HL-60 (cell line): ENCODE measurements at regions not wholly inside any gene's neighbourhood (a gene's known extent, or its start where the extent isn't known, plus 50 kb on each side); places are given as distances from the start of the nearest gene placed in this dataset.

Source experiments
- DNase-seq, 2 experiments: peaks; one replicate each; pipeline ENCODE4 v3.0.0-alpha.2; 2010 to 2020; ENCODE audit warnings: low read depth in 1 of 2, low spot score in 1 of 2
- H3K27ac ChIP-seq: fragments of 250-450 bp; sonication (Bioruptor Pico); replicated peaks from 2 replicates; pipeline ENCODE4 v1.5.1; 2020; ENCODE audit warnings: mild to moderate bottlenecking, moderate library complexity
- H3K27me3 ChIP-seq: fragments of 250-450 bp; sonication (Bioruptor Pico); 2 replicates; pipeline ENCODE4 v1.5.1; 2021; ENCODE audit warnings: mild to moderate bottlenecking, moderate library complexity; ENCODE audit not compliant: insufficient read depth, poor library complexity, severe bottlenecking
- H3K4me3 ChIP-seq: replicated peaks from 2 replicates; pipeline ENCODE4 v1.5.1; 2011; ENCODE audit warnings: mild to moderate bottlenecking, control low read depth, low read length; ENCODE audit not compliant: insufficient read depth
- GABPA ChIP-seq: IDR thresholded peaks from 2 replicates; pipeline ENCODE4 v1.6.1; 2012; ENCODE audit warnings: low read depth
- POLR2AphosphoS5 ChIP-seq: IDR thresholded peaks from 2 replicates; pipeline ENCODE4 v1.6.1; 2012; ENCODE audit warnings: low read depth
- SPI1 ChIP-seq: IDR thresholded peaks from 2 replicates; pipeline ENCODE4 v1.6.1; 2012; ENCODE audit warnings: low read depth, mild to moderate bottlenecking, borderline replicate concordance
- TF ChIP-seq, protein P1 (sequence below): IDR thresholded peaks from one replicate; pipeline ENCODE4 v1.5.1; 2011; ENCODE audit warnings: low read length, control low read depth, inconsistent platforms; ENCODE audit not compliant: insufficient read depth
- TF ChIP-seq, protein P2 (sequence below): IDR thresholded peaks from 2 replicates; pipeline ENCODE4 v1.6.1; 2012; ENCODE audit warnings: low read depth; ENCODE audit not compliant: insufficient replicate concordance

DNA sequence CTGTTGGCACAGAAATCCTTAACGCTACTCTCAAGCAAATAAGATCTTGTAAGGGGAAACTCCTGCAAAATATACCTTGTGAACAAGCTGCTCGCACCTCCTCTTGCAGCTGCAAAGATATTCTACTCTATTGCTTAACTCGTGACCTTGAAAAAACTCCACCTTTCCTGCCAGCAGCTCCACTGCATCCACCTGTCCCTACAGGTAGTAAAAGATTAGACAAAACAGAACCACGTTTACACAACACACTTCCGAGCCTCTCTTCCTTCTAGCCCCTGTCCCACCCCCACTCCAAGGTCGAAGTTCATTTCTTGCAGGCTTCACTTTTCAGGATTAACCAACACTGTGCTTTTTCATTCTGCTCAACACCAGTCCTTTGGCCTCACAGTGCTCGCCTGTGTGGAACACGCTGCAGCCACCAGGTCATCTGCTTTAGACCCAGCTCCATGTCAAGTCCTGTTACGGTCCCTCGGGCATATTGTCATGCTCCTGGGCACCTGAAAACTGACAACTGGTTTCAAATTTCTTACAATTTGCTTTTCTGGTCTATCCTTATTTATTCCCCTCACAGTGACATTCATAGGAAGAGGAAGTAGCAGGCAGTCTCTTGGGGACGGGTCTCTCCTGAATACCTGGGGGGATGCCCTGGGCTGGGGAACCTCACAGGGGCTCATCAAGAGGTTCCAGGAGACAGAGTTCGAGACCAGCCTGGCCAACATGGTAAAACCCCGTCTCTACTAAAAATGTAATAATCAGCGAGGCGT, 165.8 kb upstream of the KLF14 start:
- no peak for TF ChIP-seq POLR2AphosphoS5
- Histone ChIP-seq H3K27me3 (no peaks in the 10 kb centered on the region), H3K27ac (no peak overlapping the region), H3K4me3 (no peak overlapping the region)
- no peak for DNase-seq

DNA sequence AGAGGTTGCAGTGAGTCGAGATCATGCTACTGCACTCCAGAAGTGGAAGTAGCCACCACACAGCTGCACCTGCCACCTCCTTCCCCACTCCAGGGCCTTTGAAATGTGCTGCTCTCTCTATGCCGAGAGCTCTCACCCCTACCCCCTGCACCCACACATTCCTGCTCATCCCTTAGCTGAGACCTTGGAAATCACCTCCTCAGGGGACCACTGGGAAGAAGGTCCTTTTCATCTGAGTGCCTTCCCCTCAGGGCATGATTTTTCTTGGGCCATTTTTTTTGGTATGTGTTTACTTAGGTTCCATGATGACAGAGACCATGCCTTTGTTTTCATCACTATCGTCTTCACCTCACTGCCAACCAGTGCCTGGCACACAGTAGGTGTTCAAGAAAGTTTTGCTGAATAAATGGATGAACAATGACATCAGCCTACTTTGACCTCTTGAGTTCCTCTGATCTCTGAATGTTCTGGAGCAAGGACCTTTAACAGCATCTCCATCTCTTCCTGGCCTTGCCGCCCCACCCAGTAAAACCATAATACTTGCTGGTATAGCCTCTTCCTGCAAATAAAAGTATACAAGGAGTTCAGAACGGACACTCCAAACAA, 166.6 kb upstream of the KLF14 start:
- DNase-seq, result no peak
- H3K4me3 ChIP-seq, result no peak overlapping the region
- no peak for TF ChIP-seq SPI1
- no peak for TF ChIP-seq GABPA
- TF ChIP-seq, protein P1, sequence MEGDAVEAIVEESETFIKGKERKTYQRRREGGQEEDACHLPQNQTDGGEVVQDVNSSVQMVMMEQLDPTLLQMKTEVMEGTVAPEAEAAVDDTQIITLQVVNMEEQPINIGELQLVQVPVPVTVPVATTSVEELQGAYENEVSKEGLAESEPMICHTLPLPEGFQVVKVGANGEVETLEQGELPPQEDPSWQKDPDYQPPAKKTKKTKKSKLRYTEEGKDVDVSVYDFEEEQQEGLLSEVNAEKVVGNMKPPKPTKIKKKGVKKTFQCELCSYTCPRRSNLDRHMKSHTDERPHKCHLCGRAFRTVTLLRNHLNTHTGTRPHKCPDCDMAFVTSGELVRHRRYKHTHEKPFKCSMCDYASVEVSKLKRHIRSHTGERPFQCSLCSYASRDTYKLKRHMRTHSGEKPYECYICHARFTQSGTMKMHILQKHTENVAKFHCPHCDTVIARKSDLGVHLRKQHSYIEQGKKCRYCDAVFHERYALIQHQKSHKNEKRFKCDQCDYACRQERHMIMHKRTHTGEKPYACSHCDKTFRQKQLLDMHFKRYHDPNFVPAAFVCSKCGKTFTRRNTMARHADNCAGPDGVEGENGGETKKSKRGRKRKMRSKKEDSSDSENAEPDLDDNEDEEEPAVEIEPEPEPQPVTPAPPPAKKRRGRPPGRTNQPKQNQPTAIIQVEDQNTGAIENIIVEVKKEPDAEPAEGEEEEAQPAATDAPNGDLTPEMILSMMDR, result no peak
- no peak for TF ChIP-seq POLR2AphosphoS5
- TF ChIP-seq, protein P2, sequence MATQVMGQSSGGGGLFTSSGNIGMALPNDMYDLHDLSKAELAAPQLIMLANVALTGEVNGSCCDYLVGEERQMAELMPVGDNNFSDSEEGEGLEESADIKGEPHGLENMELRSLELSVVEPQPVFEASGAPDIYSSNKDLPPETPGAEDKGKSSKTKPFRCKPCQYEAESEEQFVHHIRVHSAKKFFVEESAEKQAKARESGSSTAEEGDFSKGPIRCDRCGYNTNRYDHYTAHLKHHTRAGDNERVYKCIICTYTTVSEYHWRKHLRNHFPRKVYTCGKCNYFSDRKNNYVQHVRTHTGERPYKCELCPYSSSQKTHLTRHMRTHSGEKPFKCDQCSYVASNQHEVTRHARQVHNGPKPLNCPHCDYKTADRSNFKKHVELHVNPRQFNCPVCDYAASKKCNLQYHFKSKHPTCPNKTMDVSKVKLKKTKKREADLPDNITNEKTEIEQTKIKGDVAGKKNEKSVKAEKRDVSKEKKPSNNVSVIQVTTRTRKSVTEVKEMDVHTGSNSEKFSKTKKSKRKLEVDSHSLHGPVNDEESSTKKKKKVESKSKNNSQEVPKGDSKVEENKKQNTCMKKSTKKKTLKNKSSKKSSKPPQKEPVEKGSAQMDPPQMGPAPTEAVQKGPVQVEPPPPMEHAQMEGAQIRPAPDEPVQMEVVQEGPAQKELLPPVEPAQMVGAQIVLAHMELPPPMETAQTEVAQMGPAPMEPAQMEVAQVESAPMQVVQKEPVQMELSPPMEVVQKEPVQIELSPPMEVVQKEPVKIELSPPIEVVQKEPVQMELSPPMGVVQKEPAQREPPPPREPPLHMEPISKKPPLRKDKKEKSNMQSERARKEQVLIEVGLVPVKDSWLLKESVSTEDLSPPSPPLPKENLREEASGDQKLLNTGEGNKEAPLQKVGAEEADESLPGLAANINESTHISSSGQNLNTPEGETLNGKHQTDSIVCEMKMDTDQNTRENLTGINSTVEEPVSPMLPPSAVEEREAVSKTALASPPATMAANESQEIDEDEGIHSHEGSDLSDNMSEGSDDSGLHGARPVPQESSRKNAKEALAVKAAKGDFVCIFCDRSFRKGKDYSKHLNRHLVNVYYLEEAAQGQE, result no peak
- H3K27ac ChIP-seq, result no peak overlapping the region
- H3K27me3 ChIP-seq, result no peaks in the 10 kb centered on the region

DNA sequence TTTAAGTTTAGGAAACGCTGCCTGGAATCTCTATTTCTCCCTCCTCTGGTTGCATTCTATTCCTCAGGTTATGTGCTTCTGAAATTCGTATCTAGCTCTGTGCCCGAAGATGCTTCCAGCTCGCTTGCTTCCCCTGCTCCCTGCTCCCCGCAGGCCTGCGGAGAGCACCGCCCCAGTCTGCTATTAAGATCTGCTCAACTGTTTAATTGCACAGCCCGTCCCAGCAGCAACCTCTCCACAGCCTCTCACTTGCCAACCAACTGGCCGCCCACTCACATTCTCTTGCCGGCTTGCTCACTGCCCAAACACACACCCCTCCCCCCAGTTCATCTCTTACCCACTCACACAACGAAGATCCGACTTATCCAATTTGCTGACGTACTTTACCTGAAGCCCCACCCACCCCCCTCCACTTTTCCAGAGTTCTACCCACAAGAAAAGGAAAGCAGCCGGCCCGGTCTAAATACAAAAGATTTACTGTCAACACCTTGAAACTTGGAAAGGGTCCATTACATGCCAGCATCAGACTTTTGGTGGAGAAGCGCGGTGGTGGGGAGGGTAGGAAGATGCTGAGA, 167.3 kb upstream of the KLF14 start:
- no peak for TF ChIP-seq GABPA
- TF ChIP-seq, protein P1, result no peak
- TF ChIP-seq, protein P2, result no peak
- no peak for TF ChIP-seq POLR2AphosphoS5
- TF ChIP-seq SPI1, result no peak
- H3K4me3 ChIP-seq, result no peak overlapping the region
- H3K27ac ChIP-seq, result no peak overlapping the region
- no peak for DNase-seq
- H3K27me3 ChIP-seq, result no peaks in the 10 kb centered on the region

DNA sequence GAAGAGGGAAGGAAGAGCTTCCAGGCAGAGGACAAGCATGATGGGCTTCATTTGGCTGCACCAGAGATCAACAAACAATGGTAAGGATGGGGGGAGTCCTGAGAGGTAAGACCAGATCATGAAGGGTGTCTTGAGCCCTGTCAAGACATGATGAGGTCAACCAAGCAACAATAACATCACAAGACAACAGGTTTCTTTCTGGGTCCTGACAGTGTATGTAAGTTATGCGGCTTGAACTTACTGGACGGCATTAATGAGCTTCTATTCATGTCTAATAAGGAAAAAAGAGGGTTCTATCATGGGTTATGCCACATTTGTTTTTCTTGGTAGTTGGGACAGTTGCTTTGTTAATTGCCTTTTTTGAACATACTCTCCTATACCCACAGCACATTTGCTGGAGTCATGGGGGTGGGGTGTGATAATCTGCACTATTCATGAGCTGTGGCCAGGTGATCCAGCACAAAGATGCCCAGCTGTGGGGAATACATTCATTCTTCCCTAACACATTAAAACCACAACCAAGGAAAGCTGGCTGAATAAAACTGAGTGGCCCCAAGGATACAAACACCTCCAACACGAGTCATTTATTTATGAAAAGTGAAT, 168.8 kb upstream of the KLF14 start:
- no peak overlapping the region for H3K27ac ChIP-seq
- no peak overlapping the region for H3K4me3 ChIP-seq
- no peak for TF ChIP-seq GABPA
- TF ChIP-seq, protein P2, result no peak
- TF ChIP-seq, protein P1, result no peak
- no peaks in the 10 kb centered on the region for H3K27me3 ChIP-seq
- no peak for DNase-seq
